PC-3 (cell line): ENCODE measurements at regions not wholly inside any gene's neighbourhood (a gene's known extent, or its start where the extent isn't known, plus 50 kb on each side); places are given as distances from the start of the nearest gene placed in this dataset.

Experiments
- CTCF ChIP-seq: fragments of 300-600 bp; sonication (generic); conservative IDR thresholded peaks from 2 replicates; pipeline ENCODE4 v1.5.1; 2017; ENCODE audit warnings: antibody characterized with exemption, low read depth, mild to moderate bottlenecking, low read length
- EZH2 ChIP-seq: fragments of 300-600 bp; sonication (generic); IDR thresholded peaks from one replicate; pipeline ENCODE4 v1.6.1; 2017; ENCODE audit warnings: antibody characterized with exemption, mild to moderate bottlenecking, low read length; ENCODE audit not compliant: unreplicated experiment

- no peak for TF ChIP-seq CTCF
- no peak for TF ChIP-seq EZH2
These were observed 51.0 kb upstream of the PAPPA start for GRCh38 chr9:116102596-116102995.
